ENCODE measurements at regions not wholly inside any gene's neighbourhood (a gene's known extent, or its start where the extent isn't known, plus 50 kb on each side); places are given as distances from the start of the nearest gene placed in this dataset.

- TF ChIP-seq, protein P1, sequence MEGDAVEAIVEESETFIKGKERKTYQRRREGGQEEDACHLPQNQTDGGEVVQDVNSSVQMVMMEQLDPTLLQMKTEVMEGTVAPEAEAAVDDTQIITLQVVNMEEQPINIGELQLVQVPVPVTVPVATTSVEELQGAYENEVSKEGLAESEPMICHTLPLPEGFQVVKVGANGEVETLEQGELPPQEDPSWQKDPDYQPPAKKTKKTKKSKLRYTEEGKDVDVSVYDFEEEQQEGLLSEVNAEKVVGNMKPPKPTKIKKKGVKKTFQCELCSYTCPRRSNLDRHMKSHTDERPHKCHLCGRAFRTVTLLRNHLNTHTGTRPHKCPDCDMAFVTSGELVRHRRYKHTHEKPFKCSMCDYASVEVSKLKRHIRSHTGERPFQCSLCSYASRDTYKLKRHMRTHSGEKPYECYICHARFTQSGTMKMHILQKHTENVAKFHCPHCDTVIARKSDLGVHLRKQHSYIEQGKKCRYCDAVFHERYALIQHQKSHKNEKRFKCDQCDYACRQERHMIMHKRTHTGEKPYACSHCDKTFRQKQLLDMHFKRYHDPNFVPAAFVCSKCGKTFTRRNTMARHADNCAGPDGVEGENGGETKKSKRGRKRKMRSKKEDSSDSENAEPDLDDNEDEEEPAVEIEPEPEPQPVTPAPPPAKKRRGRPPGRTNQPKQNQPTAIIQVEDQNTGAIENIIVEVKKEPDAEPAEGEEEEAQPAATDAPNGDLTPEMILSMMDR (IDR thresholded peaks at IDR 0.05): peak; percentile 89
- no peak for TF ChIP-seq EZH2phosphoT487 (IDR thresholded peaks at IDR 0.05)
- TF ChIP-seq EZH2 (IDR thresholded peaks at IDR 0.05): no peak
Measured at GRCh38 chr5:136769900-136770684, 404.7 kb upstream of the TRPC7 start.

All from neural progenitor cell (in vitro differentiated cells).